CD4-positive, CD25-positive, alpha-beta regulatory T cell (primary cell): ENCODE measurements at regions not wholly inside any gene's neighbourhood (a gene's known extent, or its start where the extent isn't known, plus 50 kb on each side); places are given as distances from the start of the nearest gene placed in this dataset.
"Not testable (repeated sequence)": the region's sequence is repeated elsewhere in the genome, so short reads cannot be mapped to it uniquely, and the experiment has no call there.

Experiments used
- ATAC-seq, 2 donors: fragments of 150-1000 bp; cut with Tn5 transposase; one replicate each; pipeline ENCODE4 v1.10.0; 2021; ENCODE audit warnings: low read depth in 2 of 2, moderate number of reproducible peaks in 2 of 2, moderate library complexity in 1 of 2
- DNase-seq, 3 donors: peaks; one replicate each; pipeline versions ENCODE4 v3.0.0 to v3.0.0-alpha.2; 2012 to 2022; ENCODE audit warnings: mixed read lengths in 1 of 3
- H3K27ac ChIP-seq: one replicate; pipeline ENCODE4 v1.7.0; 2013; ENCODE audit warnings: mild to moderate bottlenecking, low read length; ENCODE audit not compliant: insufficient read depth, poor library complexity, severe bottlenecking
- H3K27me3 ChIP-seq: one replicate; pipeline ENCODE4 v1.7.0; 2013; ENCODE audit warnings: low read length; ENCODE audit not compliant: control insufficient read depth, insufficient read depth
- H3K36me3 ChIP-seq: one replicate; pipeline ENCODE4 v1.7.0; 2013; ENCODE audit warnings: mild to moderate bottlenecking, low read length, moderate library complexity; ENCODE audit not compliant: control insufficient read depth, insufficient read depth
- H3K4me1 ChIP-seq: 2 replicates; pipeline ENCODE4 v1.7.0; 2013; ENCODE audit warnings: mild to moderate bottlenecking, low read length; ENCODE audit not compliant: insufficient read depth, control insufficient read depth, poor library complexity, severe bottlenecking
- H3K4me3 ChIP-seq: one replicate; pipeline ENCODE4 v1.7.0; 2013; ENCODE audit warnings: low read depth, mild to moderate bottlenecking, low read length, moderate library complexity
- H3K9me3 ChIP-seq, 2 experiments: 1 replicate in 1 of 2; 2 replicates in 1 of 2; pipeline ENCODE4 v1.7.0; 2013; ENCODE audit warnings: low read length in 2 of 2, mild to moderate bottlenecking in 1 of 2, moderate library complexity in 1 of 2; ENCODE audit not compliant: control insufficient read depth in 2 of 2
- H3K27ac Mint-ChIP-seq, 3 donors: one replicate each; pipeline ENCODE4 v1.8.0; 2020 to 2022; ENCODE audit warnings: mild to moderate bottlenecking in 3 of 3, mixed read lengths in 3 of 3, moderate library complexity in 2 of 3
- H3K27me3 Mint-ChIP-seq: one replicate; pipeline ENCODE4 v1.8.0; 2022; ENCODE audit warnings: mild to moderate bottlenecking, mixed read lengths
- H3K36me3 Mint-ChIP-seq: one replicate; pipeline ENCODE4 v1.8.0; 2020; ENCODE audit warnings: mixed read lengths
- H3K4me1 Mint-ChIP-seq, 4 donors: one replicate each; pipeline ENCODE4 v1.8.0; 2020 to 2022; ENCODE audit warnings: mixed read lengths in 4 of 4, mild to moderate bottlenecking in 1 of 4
- H3K4me3 Mint-ChIP-seq, 4 donors: one replicate each; pipeline ENCODE4 v1.8.0; 2020 to 2022; ENCODE audit warnings: mild to moderate bottlenecking in 4 of 4, mixed read lengths in 4 of 4, moderate library complexity in 3 of 4
- H3K9me3 Mint-ChIP-seq, 7 donors: one replicate each; pipeline ENCODE4 v1.8.0; 2020 to 2022; ENCODE audit warnings: mixed read lengths in 7 of 7, mild to moderate bottlenecking in 3 of 7, moderate library complexity in 2 of 7

GRCh38 chr6:22133357-22133756 lies 163.5 kb downstream of the PRL start:
- Histone ChIP-seq H3K9me3 (peaks cover 0 to 2% of the 10 kb centered on the region in 2 experiments), H3K4me3 (no peak overlapping the region), H3K27ac (no peak overlapping the region), H3K4me1 (no peaks in the 10 kb centered on the region), H3K27me3 (no peaks in the 10 kb centered on the region), H3K36me3 (no peaks in the 10 kb centered on the region)
- DNase-seq, result no peak
- Mint-ChIP-seq H3K36me3 (no peaks in the 10 kb centered on the region), H3K27me3 (no peaks in the 10 kb centered on the region), H3K4me1 (no peaks in the 10 kb centered on the region), H3K27ac (no peak overlapping the region), H3K4me3 (no peak overlapping the region), H3K9me3 (peaks cover 1 to 13% (median 5%) of the 10 kb centered on the region in 7 donors)
- ATAC-seq, result no peak

DNA sequence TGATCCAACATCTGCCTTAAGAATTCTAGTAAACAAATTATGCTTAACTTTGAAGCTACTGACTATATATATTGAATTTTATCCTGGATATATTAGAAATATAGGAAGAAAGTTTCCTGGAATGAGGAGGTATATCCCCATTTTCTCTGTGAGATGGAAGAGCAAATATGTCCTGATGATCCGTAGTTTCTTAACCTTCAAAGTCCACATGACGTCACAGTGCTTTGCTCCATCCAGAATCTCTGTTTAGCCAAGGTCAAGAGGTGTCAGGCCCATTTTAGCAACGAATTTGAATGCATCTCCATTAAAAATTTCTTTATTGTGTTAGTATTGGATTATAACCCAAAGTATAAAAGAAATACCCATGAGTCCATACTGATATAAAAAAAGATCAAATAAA lies 162.5 kb downstream of the PRL start:
- no peaks in the 10 kb centered on the region for H3K36me3 Mint-ChIP-seq
- no peak for ATAC-seq

GRCh38 chr6:22135395-22135794 lies 161.4 kb downstream of the PRL start:
- DNase-seq (no peak), ATAC-seq (no peak)
- Histone ChIP-seq H3K36me3 (no peaks in the 10 kb centered on the region), H3K27me3 (no peaks in the 10 kb centered on the region), H3K4me1 (no peaks in the 10 kb centered on the region), H3K9me3 (peaks cover 0 to 2% of the 10 kb centered on the region in 2 experiments), H3K4me3 (no peak overlapping the region), H3K27ac (no peak overlapping the region)
- no peaks in the 10 kb centered on the region for H3K27me3 Mint-ChIP-seq
- H3K4me3 Mint-ChIP-seq, result no peak overlapping the region
- no peaks in the 10 kb centered on the region for H3K4me1 Mint-ChIP-seq
- H3K36me3 Mint-ChIP-seq, result no peaks in the 10 kb centered on the region
- H3K27ac Mint-ChIP-seq, result no peak overlapping the region
- H3K9me3 Mint-ChIP-seq, result peaks cover 1 to 13% (median 4%) of the 10 kb centered on the region in 7 donors

More for the DNA sequence above, 162.5 kb downstream of the PRL start:
- H3K27me3 ChIP-seq, result no peaks in the 10 kb centered on the region
- H3K36me3 ChIP-seq, result no peaks in the 10 kb centered on the region
- H3K4me1 Mint-ChIP-seq, result no peaks in the 10 kb centered on the region
- H3K9me3 Mint-ChIP-seq, result peaks cover 1 to 13% (median 5%) of the 10 kb centered on the region in 7 donors
- no peak for DNase-seq
- peaks cover 0 to 2% of the 10 kb centered on the region in 2 experiments for H3K9me3 ChIP-seq
- H3K27me3 Mint-ChIP-seq, result no peaks in the 10 kb centered on the region
- no peaks in the 10 kb centered on the region for H3K4me1 ChIP-seq
- H3K27ac Mint-ChIP-seq, result no peak overlapping the region
- no peak overlapping the region for H3K27ac ChIP-seq
- H3K4me3 Mint-ChIP-seq, result no peak overlapping the region
- no peak overlapping the region for H3K4me3 ChIP-seq

DNA sequence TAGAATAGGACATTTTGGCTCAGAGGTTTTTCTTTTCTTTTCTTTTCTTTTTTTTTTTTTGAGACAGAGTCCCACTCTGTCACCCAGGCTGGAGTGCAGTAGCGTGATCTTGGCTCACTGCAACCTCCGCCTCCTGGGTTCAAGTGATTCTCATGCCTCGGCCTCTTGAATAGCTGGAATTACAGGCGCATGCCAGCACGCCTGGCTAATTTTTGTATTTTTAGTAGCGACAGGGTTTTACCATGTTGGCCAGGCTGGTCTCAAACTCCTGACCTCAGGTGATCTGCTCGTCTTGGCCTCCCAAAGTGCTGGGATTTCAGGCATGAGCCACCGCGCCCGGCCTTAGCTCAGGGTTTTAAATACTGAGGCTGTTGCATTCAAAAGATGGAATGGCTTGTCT lies 156.1 kb downstream of the PRL start:
- H3K36me3 Mint-ChIP-seq, DNase-seq, H3K4me3 Mint-ChIP-seq, H3K9me3 ChIP-seq, H3K27me3 ChIP-seq, H3K27me3 Mint-ChIP-seq, H3K27ac ChIP-seq, H3K27ac Mint-ChIP-seq, H3K4me3 ChIP-seq, H3K4me1 Mint-ChIP-seq, ATAC-seq, H3K36me3 ChIP-seq, H3K4me1 ChIP-seq: not testable (repeated sequence)
- H3K9me3 Mint-ChIP-seq, result peaks cover 0 to 11% (median 0%) of the 10 kb centered on the region in 7 donors

DNA sequence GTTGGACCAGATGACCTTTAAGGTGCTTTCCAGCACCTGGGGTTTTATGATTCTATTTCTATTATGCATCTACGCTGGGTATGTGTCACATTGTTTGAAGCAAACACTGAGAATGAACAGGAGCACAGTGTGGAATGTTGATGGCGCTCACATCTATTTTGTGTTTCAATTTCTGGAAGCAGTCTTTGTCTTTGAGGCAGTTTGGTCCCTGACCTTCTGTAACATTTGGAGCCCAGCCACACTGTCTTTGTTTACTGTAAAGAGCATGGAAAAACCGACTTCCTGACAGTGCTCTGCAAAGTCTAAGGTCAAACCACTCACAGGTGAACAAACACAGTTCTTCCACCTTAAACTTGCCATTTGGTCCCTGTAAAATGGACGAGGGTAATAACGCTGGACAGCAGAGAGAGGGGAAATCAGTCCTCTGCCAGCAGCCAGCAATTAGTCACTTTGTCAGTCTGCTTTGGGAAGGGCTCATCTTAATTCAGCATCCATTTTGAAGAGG lies 155.5 kb downstream of the PRL start:
- Mint-ChIP-seq H3K27ac (no peak overlapping the region), H3K9me3 (peaks cover 0 to 11% (median 2%) of the 10 kb centered on the region in 7 donors), H3K4me1 (peaks cover 0 to 2% (median 0%) of the 10 kb centered on the region in 4 donors), H3K27me3 (peaks cover 9% of the 10 kb centered on the region), H3K36me3 (no peaks in the 10 kb centered on the region), H3K4me3 (no peak overlapping the region)
- H3K4me1 ChIP-seq, result no peaks in the 10 kb centered on the region
- ATAC-seq (no peak), DNase-seq (no peak)
- H3K27me3 ChIP-seq, result peaks cover 3% of the 10 kb centered on the region
- no peaks in the 10 kb centered on the region for H3K36me3 ChIP-seq
- H3K9me3 ChIP-seq, result no peaks in the 10 kb centered on the region
- no peak overlapping the region for H3K27ac ChIP-seq
- H3K4me3 ChIP-seq, result no peak overlapping the region

DNA sequence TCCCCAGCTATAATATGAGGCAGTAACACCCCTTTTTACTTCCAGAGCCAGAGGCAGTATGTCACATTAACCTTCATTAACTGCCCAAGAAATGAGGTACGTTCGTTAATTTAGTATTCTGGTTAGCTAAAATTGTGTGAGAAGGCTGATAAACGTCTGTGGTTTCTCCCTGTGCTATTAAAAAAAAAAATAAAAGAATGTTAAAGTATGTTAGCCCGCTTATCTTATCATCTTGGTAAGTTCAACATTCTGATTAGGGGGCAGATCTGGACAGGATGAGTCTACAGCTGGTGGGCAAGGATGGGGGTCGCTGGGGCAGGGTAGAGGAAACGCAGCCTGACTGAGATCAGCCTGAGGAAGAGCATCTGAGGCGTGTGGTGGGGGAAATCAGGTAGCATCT lies 154.0 kb downstream of the PRL start:
- Mint-ChIP-seq H3K4me3 (no peak overlapping the region), H3K27me3 (peaks cover 9% of the 10 kb centered on the region), H3K36me3 (no peaks in the 10 kb centered on the region), H3K9me3 (peaks cover 0 to 5% (median 2%) of the 10 kb centered on the region in 7 donors), H3K27ac (no peak overlapping the region), H3K4me1 (peaks cover 0 to 5% (median 2%) of the 10 kb centered on the region in 4 donors)
- Histone ChIP-seq H3K4me1 (no peaks in the 10 kb centered on the region), H3K4me3 (no peak overlapping the region), H3K27me3 (peaks cover 4% of the 10 kb centered on the region), H3K27ac (no peak overlapping the region), H3K36me3 (no peaks in the 10 kb centered on the region), H3K9me3 (no peaks in the 10 kb centered on the region)
- ATAC-seq (no peak), DNase-seq (no peak)

GRCh38 chr6:22145376-22145775 lies 151.5 kb downstream of the PRL start:
- H3K27ac ChIP-seq, result no peak overlapping the region
- H3K4me3 ChIP-seq, result no peak overlapping the region
- peaks cover 9% of the 10 kb centered on the region for H3K27me3 Mint-ChIP-seq
- peaks cover 0 to 5% (median 2%) of the 10 kb centered on the region in 4 donors for H3K4me1 Mint-ChIP-seq
- no peak for DNase-seq
- ATAC-seq, result no peak
- peaks cover 4% of the 10 kb centered on the region for H3K27me3 ChIP-seq
- H3K9me3 Mint-ChIP-seq, result peaks cover 0 to 5% (median 2%) of the 10 kb centered on the region in 7 donors
- H3K27ac Mint-ChIP-seq, result no peak overlapping the region
- no peaks in the 10 kb centered on the region for H3K4me1 ChIP-seq
- H3K36me3 ChIP-seq, result no peaks in the 10 kb centered on the region
- H3K4me3 Mint-ChIP-seq, result no peak overlapping the region
- no peaks in the 10 kb centered on the region for H3K9me3 ChIP-seq
- H3K36me3 Mint-ChIP-seq, result no peaks in the 10 kb centered on the region
